ENCODE measurements at regions not wholly inside any gene's neighbourhood (a gene's known extent, or its start where the extent isn't known, plus 50 kb on each side); places are given as distances from the start of the nearest gene placed in this dataset.

DNA sequence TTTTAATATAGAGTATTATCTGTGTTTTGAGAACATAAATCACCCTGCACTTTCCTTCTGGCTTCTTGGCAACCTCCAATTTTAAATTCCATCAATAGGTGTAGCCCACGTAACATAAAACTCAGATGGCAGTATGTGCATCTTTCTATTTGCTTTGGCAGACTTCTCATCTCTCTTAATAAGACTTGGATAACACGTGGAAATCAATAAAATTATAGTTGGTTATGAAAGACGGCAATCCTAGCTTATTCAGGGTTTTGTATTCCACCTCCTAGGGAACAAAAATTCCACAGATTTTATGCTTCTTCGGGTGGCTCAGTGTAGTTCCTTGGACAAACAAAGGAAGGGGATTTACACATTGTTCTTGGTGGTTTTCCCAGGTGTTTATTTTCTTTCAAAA is 299.3 kb downstream of the RND3 start:
- TF ChIP-seq, protein P1, sequence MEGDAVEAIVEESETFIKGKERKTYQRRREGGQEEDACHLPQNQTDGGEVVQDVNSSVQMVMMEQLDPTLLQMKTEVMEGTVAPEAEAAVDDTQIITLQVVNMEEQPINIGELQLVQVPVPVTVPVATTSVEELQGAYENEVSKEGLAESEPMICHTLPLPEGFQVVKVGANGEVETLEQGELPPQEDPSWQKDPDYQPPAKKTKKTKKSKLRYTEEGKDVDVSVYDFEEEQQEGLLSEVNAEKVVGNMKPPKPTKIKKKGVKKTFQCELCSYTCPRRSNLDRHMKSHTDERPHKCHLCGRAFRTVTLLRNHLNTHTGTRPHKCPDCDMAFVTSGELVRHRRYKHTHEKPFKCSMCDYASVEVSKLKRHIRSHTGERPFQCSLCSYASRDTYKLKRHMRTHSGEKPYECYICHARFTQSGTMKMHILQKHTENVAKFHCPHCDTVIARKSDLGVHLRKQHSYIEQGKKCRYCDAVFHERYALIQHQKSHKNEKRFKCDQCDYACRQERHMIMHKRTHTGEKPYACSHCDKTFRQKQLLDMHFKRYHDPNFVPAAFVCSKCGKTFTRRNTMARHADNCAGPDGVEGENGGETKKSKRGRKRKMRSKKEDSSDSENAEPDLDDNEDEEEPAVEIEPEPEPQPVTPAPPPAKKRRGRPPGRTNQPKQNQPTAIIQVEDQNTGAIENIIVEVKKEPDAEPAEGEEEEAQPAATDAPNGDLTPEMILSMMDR (IDR thresholded peaks at IDR 0.05), result no peak
- no peak for TF ChIP-seq POLR2A (IDR thresholded peaks at IDR 0.05)
